GM12878 (cell line): ENCODE measurements at regions not wholly inside any gene's neighbourhood (a gene's known extent, or its start where the extent isn't known, plus 50 kb on each side); places are given as distances from the start of the nearest gene placed in this dataset.

Experiments
- ATAC-seq: fragments of 200-7000 bp; cut with Tn5 transposase; 3 replicates; pipeline ENCODE4 v1.9.1; 2020; ENCODE audit warnings: mild to moderate bottlenecking, moderate library complexity
- BruUV-seq: library from RNA; stranded (reverse); fragments of 400-500 nt; replicated peaks from 2 replicates; lab custom pipeline; 2021; lab: Mats Ljungman, UMichigan
- CTCF ChIA-PET: fragments of 300-600 bp; sonication (Branson Sonifier 250); formaldehyde crosslinking; extraction: SDS; loops from one replicate; lab custom pipeline; 2021; ENCODE audit warnings: inconsistent platforms; lab: Yijun Ruan, JAX
- POLR2A ChIA-PET: fragments of 350-600 bp; formaldehyde crosslinking; extraction: SDS; loops from one replicate; lab custom pipeline; 2021; ENCODE audit warnings: inconsistent platforms; lab: Charles Lee
- RAD21 ChIA-PET: fragments of 300-600 bp; sonication (Branson Sonifier 250); formaldehyde crosslinking; loops from one replicate; lab custom pipeline; 2023; ENCODE audit warnings: antibody characterized with exemption; ENCODE audit not compliant: unreplicated experiment; lab: Charles Lee
- SMC1A ChIA-PET: fragments of 300-600 bp; sonication (Branson Sonifier 250); formaldehyde crosslinking; loops from one replicate; lab custom pipeline; 2023; ENCODE audit not compliant: unreplicated experiment, uncharacterized antibody; lab: Charles Lee
- DNase-seq: peaks from one replicate; pipeline ENCODE4 v3.0.0-alpha.2; 2011; ENCODE audit warnings: low read depth, low spot score
- FAIRE-seq: peaks from 3 replicates; lab custom pipeline; 2011; peaks lifted over from hg19 to GRCh38; lab: Jason Lieb, UNC
- H2AFZ ChIP-seq: 2 replicates; pipeline ENCODE4 v1.6.0; 2011; ENCODE audit warnings: low read depth, low read length, control low read depth; ENCODE audit not compliant: control insufficient read depth
- H3K27ac ChIP-seq: 2 replicates; pipeline ENCODE4 v1.5.1; 2011; ENCODE audit warnings: control low read depth; ENCODE audit not compliant: control insufficient read depth, insufficient read depth
- H3K27me3 ChIP-seq, 2 experiments: replicated peaks in 1 of 2; 2 replicates each; pipeline versions ENCODE4 v1.6.0 to v1.6.1; 2011; ENCODE audit warnings: low read length in 1 of 2; ENCODE audit not compliant: control insufficient read depth in 2 of 2, insufficient read depth in 2 of 2
- H3K36me3 ChIP-seq, 2 experiments: 2 replicates each; pipeline ENCODE4 v1.5.1; 2011; ENCODE audit warnings: low read length in 1 of 2; ENCODE audit not compliant: control insufficient read depth in 2 of 2, insufficient read depth in 2 of 2
- H3K4me1 ChIP-seq: 2 replicates; pipeline ENCODE4 v1.6.1; 2011; ENCODE audit warnings: mild to moderate bottlenecking, low read length, moderate library complexity, mixed read lengths; ENCODE audit not compliant: control insufficient read depth, insufficient read depth
- H3K4me2 ChIP-seq: 2 replicates; pipeline ENCODE4 v1.6.0; 2011; ENCODE audit warnings: control low read depth; ENCODE audit not compliant: control insufficient read depth, insufficient read depth
- H3K4me3 ChIP-seq: fragments of 200-600 bp; sonication (generic); 2 replicates; pipeline ENCODE4 v1.5.1; 2016
- H3K79me2 ChIP-seq: 2 replicates; pipeline ENCODE4 v1.6.0; 2011; ENCODE audit warnings: low read length; ENCODE audit not compliant: control insufficient read depth, insufficient read depth
- H3K9ac ChIP-seq: 2 replicates; pipeline ENCODE4 v1.8.0; 2011; ENCODE audit warnings: low read length, control low read depth, mixed read lengths; ENCODE audit not compliant: control insufficient read depth, insufficient read depth
- H3K9me3 ChIP-seq: replicated peaks from 3 replicates; pipeline ENCODE4 v1.5.1; 2011; ENCODE audit warnings: mild to moderate bottlenecking, low read length; ENCODE audit not compliant: control insufficient read depth, insufficient read depth
- H4K20me1 ChIP-seq: 2 replicates; pipeline ENCODE4 v1.6.0; 2011; ENCODE audit not compliant: control insufficient read depth, insufficient read depth
- CBX5 ChIP-seq: sonication (generic); IDR thresholded peaks from 2 replicates; pipeline ENCODE4 v1.6.1; 2016; ENCODE audit warnings: low read depth, moderate library complexity, mild to moderate bottlenecking, inconsistent platforms
- HCFC1 ChIP-seq: fragments of 150-350 bp; IDR thresholded peaks from 2 replicates; pipeline ENCODE4 v1.6.1; 2014; ENCODE audit warnings: low read length
- HDAC2 ChIP-seq: fragments of 200-600 bp; sonication (generic); IDR thresholded peaks from 2 replicates; pipeline ENCODE4 v1.6.1; 2017
- IKZF2 ChIP-seq, 2 experiments: fragments of 450-650 bp; IDR thresholded peaks; 2 replicates each; pipeline ENCODE4 v1.6.1; 2017; ENCODE audit warnings: mild to moderate bottlenecking in 2 of 2, moderate library complexity in 2 of 2
- NR2C1 ChIP-seq: fragments of 450-650 bp; IDR thresholded peaks from 2 replicates; pipeline ENCODE4 v1.6.1; 2017; ENCODE audit warnings: antibody characterized with exemption, mild to moderate bottlenecking, moderate library complexity
- PKNOX1 ChIP-seq: fragments of 450-650 bp; IDR thresholded peaks from 2 replicates; pipeline ENCODE4 v1.6.1; 2016; ENCODE audit warnings: mild to moderate bottlenecking
- RAD51 ChIP-seq: fragments of 450-650 bp; IDR thresholded peaks from 2 replicates; pipeline ENCODE4 v1.6.1; 2016; ENCODE audit warnings: moderate library complexity, mild to moderate bottlenecking, inconsistent platforms
- RELB ChIP-seq: fragments of 450-650 bp; IDR thresholded peaks from 2 replicates; pipeline ENCODE4 v1.6.1; 2017; ENCODE audit warnings: low read depth, mild to moderate bottlenecking, moderate library complexity
- SMAD5 ChIP-seq: IDR thresholded peaks from 2 replicates; pipeline ENCODE4 v1.6.1; 2016; ENCODE audit warnings: antibody characterized with exemption, low read depth
- YBX1 ChIP-seq: fragments of 450-650 bp; IDR thresholded peaks from 2 replicates; pipeline ENCODE4 v1.6.1; 2016; ENCODE audit warnings: antibody characterized with exemption
- ZZZ3 ChIP-seq: IDR thresholded peaks from 2 replicates; pipeline ENCODE4 v1.6.1; 2011; ENCODE audit warnings: low read depth; ENCODE audit not compliant: control insufficient read depth, insufficient read length
- WGBS: methylation state at CpG from one replicate; pipeline ENCODE4 v1.1.6; 2016; ENCODE audit warnings: low lambda C conversion rate; ENCODE audit not compliant: insufficient replicate concordance, insufficient coverage; ENCODE audit errors: missing lambda C conversion rate; 5-methylcytosine and 5-hydroxymethylcytosine counted together
- in situ Hi-C: fragments of 300-500 bp; cut with MboI; formaldehyde crosslinking; loops from 9 replicates; pipeline ENCODE4 v1.14.3; 2018; ENCODE audit warnings: mixed read lengths
- intact Hi-C: fragments of 100-400 bp; cut with micrococcal nuclease; formaldehyde crosslinking; loops from one replicate; pipeline ENCODE4 v1.14.2; 2022; ENCODE audit not compliant: unreplicated experiment

DNA sequence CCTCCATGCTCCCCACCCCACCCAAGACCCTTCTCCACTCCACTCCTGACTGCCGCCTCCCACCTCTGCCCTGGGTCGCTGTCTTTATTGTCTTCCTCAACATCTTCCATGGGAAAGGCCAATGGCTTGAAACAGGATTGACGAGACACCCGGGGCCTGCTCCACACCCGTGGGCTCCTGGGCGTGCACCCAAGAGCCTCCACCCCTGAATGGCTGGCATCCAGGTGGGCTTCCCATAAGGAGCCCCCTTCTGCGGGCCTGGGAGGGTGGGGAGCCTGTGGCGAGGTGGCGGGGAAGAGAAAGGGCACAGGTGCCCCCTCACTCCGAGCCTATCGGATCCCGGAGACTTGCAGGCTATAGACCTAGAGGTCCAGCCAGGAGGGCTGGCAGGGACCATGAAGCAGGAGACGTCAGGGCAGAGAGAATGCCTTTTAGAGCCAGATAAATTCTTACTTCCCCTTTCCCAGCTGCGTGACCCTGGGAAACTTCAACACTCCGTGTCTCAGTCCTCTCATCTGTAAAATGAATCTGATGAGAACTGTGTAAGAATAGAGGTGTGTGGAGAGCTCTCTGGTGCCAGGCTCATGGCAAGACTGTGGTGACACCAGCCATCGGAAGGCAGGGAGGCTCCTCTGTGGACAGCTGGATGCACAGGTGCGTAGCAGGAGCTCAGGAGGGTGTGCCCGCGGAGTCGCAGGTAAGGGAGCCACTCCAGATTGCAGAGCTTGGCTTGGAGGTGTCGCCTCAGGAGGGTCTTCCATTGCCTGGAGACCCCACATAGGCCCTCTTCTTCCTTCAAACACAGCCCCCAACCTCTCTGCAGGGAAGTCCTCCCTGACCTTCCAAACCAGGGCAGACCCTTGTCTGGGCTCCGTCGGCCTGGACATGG is 53.9 kb downstream of the SMIM38 start:
- no peak for ATAC-seq
- SMC1A ChIA-PET, result interaction anchor here (1.0 kb wide), 1 partner anchor 54 kb away, joined by 3 read pairs; the partner anchor contains the start of gene SMIM38

GRCh38 chr11:69210310-69211035 is 54.7 kb downstream of the SMIM38 start:
- peak; percentile 23 for DNase-seq
- H3K36me3 ChIP-seq, result no peaks in the 10 kb centered on the region
- peak; percentile 41 for ATAC-seq
- peaks cover 20% of the 10 kb centered on the region for H3K4me1 ChIP-seq
- H3K9ac ChIP-seq, result no peak overlapping the region
- CTCF ChIA-PET, result interaction anchor here (0.8 to 1.7 kb wide), 10 partner anchors 8 to 232 kb away, joined by 3 to 8 read pairs (median 3); partner anchors contain the start of gene MYEOV
- POLR2A ChIA-PET, result interaction anchor here (1.3 to 1.5 kb wide), 2 partner anchors 55 to 67 kb away, joined by 4 to 5 read pairs; partner anchors contain the start of gene SMIM38
- no peak overlapping the region for H3K4me3 ChIP-seq
- in situ Hi-C loops (no loop called here), intact Hi-C loops (loop anchor here (5.0 to 10.0 kb wide), 2 partner anchors 106 to 432 kb away; partner anchors contain the start of gene CCND1)
- 26% methylated on average over 12 of the region's 12 CpGs for WGBS
- no peaks in the 10 kb centered on the region for H3K27me3 ChIP-seq
- peak overlapping the region; percentile 5; the same call in 1 of the 2 replicates for H2AFZ ChIP-seq
- no peak overlapping the region for H3K4me2 ChIP-seq
- H3K27ac ChIP-seq, result no peak overlapping the region
- no peaks in the 10 kb centered on the region for H3K79me2 ChIP-seq
- RAD21 ChIA-PET, result interaction anchor here (0.8 to 1.6 kb wide), 10 partner anchors 44 to 433 kb away, joined by 3 to 6 read pairs (median 4); partner anchors contain the start of gene SMIM38
- SMC1A ChIA-PET, result interaction anchor here (0.9 to 1.5 kb wide), 9 partner anchors 48 to 108 kb away, joined by 3 to 8 read pairs (median 3); partner anchors contain the start of gene SMIM38
- FAIRE-seq, result no peak
- H3K9me3 ChIP-seq, result peaks cover 8% of the 10 kb centered on the region; the same call in 2 of the 3 replicates
- BruUV-seq, result no TSS peak
- no peaks in the 10 kb centered on the region for H4K20me1 ChIP-seq
- TF ChIP-seq YBX1 (no peak), CBX5 (no peak), ZZZ3 (no peak), PKNOX1 (peak; percentile 87), HDAC2 (no peak), SMAD5 (no peak), RELB (no peak), NR2C1 (no peak), IKZF2 (IDR thresholded peaks at IDR 0.05) (no peak)

More for the DNA sequence above, 53.9 kb downstream of the SMIM38 start:
- Histone ChIP-seq H3K4me1 (peaks cover 20% of the 10 kb centered on the region), H3K4me3 (no peak overlapping the region), H3K9me3 (peaks cover 8% of the 10 kb centered on the region; the same call in 2 of the 3 replicates), H3K36me3 (no peaks in the 10 kb centered on the region), H4K20me1 (no peaks in the 10 kb centered on the region), H3K27me3 (no peaks in the 10 kb centered on the region), H2AFZ (no peak overlapping the region), H3K79me2 (no peaks in the 10 kb centered on the region), H3K4me2 (no peak overlapping the region), H3K27ac (no peak overlapping the region), H3K9ac (no peak overlapping the region)
- FAIRE-seq (no peak), DNase-seq (no peak)
- POLR2A ChIA-PET, result interaction anchor here (1.5 kb wide), 1 partner anchor 54 kb away, joined by 5 read pairs; the partner anchor contains the start of gene SMIM38
- in situ Hi-C loops (no loop called here), intact Hi-C loops (loop anchor here (5.0 to 10.0 kb wide), 2 partner anchors 105 to 433 kb away; partner anchors contain the start of gene CCND1)
- WGBS, result 72% methylated on average over 21 of the region's 23 CpGs
- RAD21 ChIA-PET, result interaction anchor here (0.8 to 1.6 kb wide), 5 partner anchors 43 to 67 kb away, joined by 3 to 5 read pairs (median 3); partner anchors contain the start of gene SMIM38
- CTCF ChIA-PET, result no interaction called here
- TF ChIP-seq RAD51 (no peak), HCFC1 (0 out of 2 replicates have a peak, but pooled peaks have one; percentile 9)
- no TSS peak for BruUV-seq
